GM21515 (cell line): ENCODE measurements at regions not wholly inside any gene's neighbourhood (a gene's known extent, or its start where the extent isn't known, plus 50 kb on each side); places are given as distances from the start of the nearest gene placed in this dataset.

Experiments used
- ATAC-seq: cut with Tn5 transposase; IDR thresholded peaks from one replicate; pipeline ENCODE4 v1.9.1; 2021; ENCODE audit not compliant: unreplicated experiment

GRCh38 chr2:2877427-2877826, 500.2 kb downstream of the EIPR1 start:
- ATAC-seq: no peak

DNA sequence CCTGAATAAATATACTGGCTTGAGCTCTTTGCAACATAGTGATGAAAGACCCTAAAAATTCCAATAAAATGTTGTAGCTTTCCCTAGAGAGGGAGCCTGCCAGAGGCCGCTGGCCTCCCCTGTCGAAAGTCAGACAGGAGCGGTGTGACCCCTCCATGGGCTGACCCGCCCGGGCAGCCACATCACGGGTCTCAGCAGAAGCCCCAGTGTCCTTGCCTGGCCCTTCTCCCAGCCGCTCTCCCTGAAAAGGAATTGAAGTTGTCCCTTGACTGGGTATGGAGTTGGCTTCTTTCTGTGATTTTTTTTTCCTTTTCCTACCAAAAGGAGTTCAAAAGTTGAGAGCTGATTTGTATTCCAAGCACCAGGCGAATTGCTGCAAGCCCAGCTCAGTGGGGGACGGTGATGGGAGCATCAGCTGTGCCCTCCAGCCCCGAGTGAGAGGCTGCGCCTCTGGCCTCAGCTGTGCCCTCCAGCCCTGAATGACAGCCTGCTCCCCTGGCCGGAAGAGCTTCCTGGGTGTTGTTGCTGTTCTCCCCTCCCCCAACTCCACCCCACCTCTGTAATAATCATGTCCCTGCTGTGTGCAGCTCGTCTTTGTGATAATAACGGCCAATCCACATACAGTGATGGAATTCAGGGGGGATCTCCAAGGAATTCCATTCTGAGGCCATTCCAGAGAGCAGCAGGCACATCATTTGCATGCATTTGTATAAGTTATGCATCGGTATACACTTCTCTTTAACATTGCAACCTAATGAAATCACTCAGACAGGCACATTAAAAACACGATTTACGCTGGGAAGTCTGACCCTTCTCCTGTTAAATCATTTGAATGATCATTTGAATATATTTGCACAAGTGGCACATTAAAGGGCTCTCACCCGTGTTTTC, 501.0 kb downstream of the EIPR1 start:
- no peak for ATAC-seq

DNA sequence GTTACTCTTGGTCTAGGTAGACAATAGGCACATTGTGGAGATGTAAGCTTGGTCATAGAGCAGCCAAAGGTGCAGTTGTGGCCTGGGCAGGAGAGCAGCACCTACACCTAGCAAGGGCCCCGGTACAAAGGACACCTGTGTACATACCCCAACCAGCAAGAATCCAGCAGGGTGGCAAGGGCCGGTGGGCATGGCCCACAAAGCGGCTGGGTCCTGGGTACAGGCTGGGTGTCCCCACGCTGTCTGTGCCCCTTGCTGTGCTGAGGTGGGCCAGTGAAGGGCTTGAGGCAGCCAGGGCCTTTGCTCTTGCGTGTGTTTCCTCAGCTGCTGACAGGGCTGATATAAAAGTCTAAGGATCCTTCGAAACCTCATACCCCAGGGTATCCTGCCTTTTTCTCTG, 501.8 kb downstream of the EIPR1 start:
- no peak for ATAC-seq

DNA sequence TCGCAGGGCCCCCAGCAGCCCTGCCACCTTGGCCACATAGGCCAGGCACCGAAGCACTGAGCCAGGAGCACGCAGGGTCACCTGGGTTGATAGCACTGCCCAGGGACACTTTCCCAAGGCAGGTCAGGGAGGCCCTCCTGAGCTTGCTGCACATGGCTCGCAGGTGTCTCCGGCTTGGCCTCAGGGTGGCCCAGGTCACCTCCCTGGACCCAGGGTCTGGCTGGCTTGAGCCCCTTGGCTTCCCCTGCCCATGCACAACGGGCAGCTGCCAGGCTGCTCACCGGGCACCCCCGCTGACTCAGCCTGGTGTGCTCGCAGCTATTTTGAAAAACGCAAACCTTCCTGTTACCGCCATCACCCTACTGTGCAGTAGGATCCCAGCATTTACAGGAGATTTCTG, 502.3 kb downstream of the EIPR1 start:
- ATAC-seq: no peak

- ATAC-seq: no peak
Observed at GRCh38 chr2:2874805-2875204, 502.8 kb downstream of the EIPR1 start.

DNA sequence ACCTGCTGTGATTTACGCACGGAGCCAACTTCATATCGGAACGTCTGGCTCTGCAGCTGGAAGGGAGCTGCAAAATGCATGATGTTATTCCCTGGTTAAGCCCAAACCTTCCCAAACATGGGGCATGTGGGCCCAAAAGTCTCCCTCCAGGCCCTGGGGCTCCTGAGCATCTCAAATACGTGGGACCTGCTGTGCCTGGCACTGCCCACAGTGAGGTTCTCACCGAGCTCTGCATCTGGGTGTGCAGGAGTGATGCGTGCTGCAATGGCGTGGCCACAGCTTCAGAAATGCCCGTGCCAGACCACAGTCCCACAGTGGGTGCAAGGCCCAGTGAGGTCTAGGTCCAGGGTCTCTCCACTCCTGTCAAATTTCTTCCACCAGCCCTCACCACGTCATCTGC, 503.3 kb downstream of the EIPR1 start:
- no peak for ATAC-seq

- ATAC-seq: no peak
Observed at GRCh38 chr2:2873450-2873811, 504.2 kb downstream of the EIPR1 start.

- no peak for ATAC-seq
Observed at GRCh38 chr2:2872713-2873449, 504.7 kb downstream of the EIPR1 start.

GRCh38 chr2:2872309-2872617, 505.4 kb downstream of the EIPR1 start:
- ATAC-seq: no peak

- ATAC-seq: peak; percentile 50
Observed at GRCh38 chr2:2871480-2872308, 505.9 kb downstream of the EIPR1 start.

DNA sequence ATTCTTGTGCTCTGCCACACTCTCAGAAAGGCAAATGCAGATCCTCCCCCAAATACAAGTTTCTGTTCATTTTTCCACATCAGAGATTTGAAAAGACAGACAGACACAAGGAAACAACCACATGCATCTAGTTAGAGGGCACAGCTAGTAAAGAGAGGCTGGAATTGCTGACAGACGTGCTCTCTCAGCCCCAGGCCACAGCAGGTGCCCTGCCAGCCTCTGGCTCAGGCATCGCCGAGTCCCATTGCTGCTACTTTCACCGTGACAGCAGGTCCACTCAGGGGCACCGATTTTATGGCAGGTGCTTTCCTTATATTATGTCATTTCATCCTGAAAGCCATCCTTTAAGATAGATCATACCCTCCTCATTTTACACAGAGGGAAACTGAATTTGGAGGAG, 507.5 kb downstream of the EIPR1 start:
- no peak for ATAC-seq

GRCh38 chr2:2869553-2869952, 508.1 kb downstream of the EIPR1 start:
- ATAC-seq: no peak

GRCh38 chr2:2868085-2868484, 509.5 kb downstream of the EIPR1 start:
- no peak for ATAC-seq

- ATAC-seq: no peak
Observed at GRCh38 chr2:2867397-2867979, 510.1 kb downstream of the EIPR1 start.

DNA sequence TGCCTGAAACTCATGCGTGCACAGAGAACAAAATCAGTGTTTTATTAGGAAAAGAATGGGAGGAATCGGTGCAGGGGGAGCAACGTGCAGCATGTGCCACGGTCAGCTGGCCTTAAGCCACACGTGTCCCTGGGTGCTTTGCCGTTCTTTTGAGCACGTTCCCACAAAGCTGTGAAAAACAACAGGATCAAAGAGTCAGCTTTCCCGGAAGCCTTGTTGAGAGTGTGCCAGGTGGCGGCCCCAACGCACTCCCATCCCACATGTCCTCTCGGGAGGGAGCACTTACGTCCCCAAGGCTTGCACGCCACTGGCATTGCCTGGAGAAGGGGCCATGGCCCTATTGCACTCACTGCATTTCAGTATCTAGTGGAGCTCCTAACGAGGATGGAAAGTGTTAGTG, 511.2 kb downstream of the EIPR1 start:
- ATAC-seq: no peak

- no peak for ATAC-seq
Observed at GRCh38 chr2:2862386-2862785, 515.2 kb downstream of the EIPR1 start.

DNA sequence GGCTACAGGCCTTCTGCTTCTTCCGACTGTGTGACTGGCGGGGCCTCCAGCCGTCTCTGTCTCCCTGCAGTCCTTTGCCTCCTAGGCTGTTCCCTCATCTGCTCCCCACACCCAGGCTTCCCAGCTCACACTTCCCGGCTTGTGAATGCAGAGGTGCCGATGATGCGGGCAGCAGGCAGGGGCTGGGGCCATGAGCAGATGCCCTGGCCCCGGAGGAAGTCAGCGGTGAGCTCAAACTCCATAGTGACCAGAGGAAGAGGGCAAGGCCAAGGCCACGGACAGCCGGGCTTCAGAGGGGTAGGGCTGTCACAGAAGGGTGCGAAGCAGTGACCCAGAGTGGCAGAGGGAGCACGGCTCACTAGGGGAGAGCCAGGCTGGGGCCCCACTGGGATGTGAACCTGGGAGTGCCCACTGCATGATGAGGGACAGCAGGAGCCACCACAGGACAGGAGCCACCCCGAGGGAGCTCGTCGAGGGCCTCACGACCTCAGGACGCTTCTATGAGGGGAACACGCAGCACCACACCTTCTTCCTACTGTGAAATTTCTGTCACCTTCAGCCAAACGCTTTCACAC, 515.9 kb downstream of the EIPR1 start:
- no peak for ATAC-seq

GRCh38 chr2:2860589-2861300, 516.9 kb downstream of the EIPR1 start:
- no peak for ATAC-seq

- no peak for ATAC-seq
Observed at GRCh38 chr2:2859732-2860131, 517.9 kb downstream of the EIPR1 start.

DNA sequence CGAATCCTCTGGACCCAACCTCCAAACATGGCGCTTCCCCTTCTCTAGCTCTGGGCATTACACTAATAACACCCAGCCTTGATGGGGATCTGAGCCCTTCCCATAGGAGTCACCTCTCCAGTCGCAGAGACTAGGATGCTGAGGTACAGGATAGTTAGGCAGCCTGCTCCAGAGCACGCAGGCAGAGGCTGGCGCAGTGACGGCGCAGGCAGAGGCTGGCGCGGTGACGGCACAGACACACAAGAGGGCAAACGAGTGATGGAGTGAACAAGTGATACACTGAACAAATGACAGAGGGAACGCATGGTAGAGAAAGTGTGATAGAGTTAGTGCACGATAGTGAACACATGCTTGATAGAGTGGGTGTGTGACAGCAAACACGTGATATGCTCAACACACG, 518.5 kb downstream of the EIPR1 start:
- no peak for ATAC-seq
